ENCODE measurements at regions not wholly inside any gene's neighbourhood (a gene's known extent, or its start where the extent isn't known, plus 50 kb on each side); places are given as distances from the start of the nearest gene placed in this dataset.

- no peak for TF ChIP-seq CTCF (conservative IDR thresholded peaks at IDR 0.05; ENCODE audit: low read depth, low read length)
- H3K4me3 ChIP-seq (ENCODE audit: low read depth, low read length): no peak overlapping the region
- no peak for DNase-seq (ENCODE audit: low read depth)
Observed at GRCh38 chr9:28318515-28318914, 745.2 kb upstream of the C9orf72 start.

- DNase-seq (ENCODE audit: low read depth): no peak
- TF ChIP-seq CTCF (conservative IDR thresholded peaks at IDR 0.05; ENCODE audit: low read depth, low read length): no peak
Observed at GRCh38 chr9:28319981-28320380, 746.7 kb upstream of the C9orf72 start.

GRCh38 chr9:28320616-28321015 lies 747.3 kb upstream of the C9orf72 start:
- no peak overlapping the region for H3K4me3 ChIP-seq (ENCODE audit: low read depth, low read length)
- DNase-seq (ENCODE audit: low read depth): no peak
- no peak for TF ChIP-seq CTCF (conservative IDR thresholded peaks at IDR 0.05; ENCODE audit: low read depth, low read length)

More at GRCh38 chr9:28319981-28320380, 746.7 kb upstream of the C9orf72 start:
- H3K4me3 ChIP-seq (ENCODE audit: low read depth, low read length): no peak overlapping the region

GRCh38 chr9:28329323-28329722 lies 756.0 kb upstream of the C9orf72 start:
- DNase-seq (ENCODE audit: low read depth): no peak
- TF ChIP-seq CTCF (conservative IDR thresholded peaks at IDR 0.05; ENCODE audit: low read depth, low read length): no peak

GRCh38 chr9:28332648-28333047 lies 759.4 kb upstream of the C9orf72 start:
- no peak overlapping the region for H3K4me3 ChIP-seq (ENCODE audit: low read depth, low read length)
- DNase-seq (ENCODE audit: low read depth): no peak
- no peak for TF ChIP-seq CTCF (conservative IDR thresholded peaks at IDR 0.05; ENCODE audit: low read depth, low read length)

More at GRCh38 chr9:28329323-28329722, 756.0 kb upstream of the C9orf72 start:
- H3K4me3 ChIP-seq (ENCODE audit: low read depth, low read length): no peak overlapping the region

GRCh38 chr9:28341913-28342312 lies 768.6 kb upstream of the C9orf72 start:
- no peak for TF ChIP-seq CTCF (conservative IDR thresholded peaks at IDR 0.05; ENCODE audit: low read depth, low read length)
- no peak for DNase-seq (ENCODE audit: low read depth)
- H3K4me3 ChIP-seq (ENCODE audit: low read depth, low read length): no peak overlapping the region

GRCh38 chr9:28342815-28343338 lies 769.6 kb upstream of the C9orf72 start:
- no peak for DNase-seq (ENCODE audit: low read depth)
- no peak for TF ChIP-seq CTCF (conservative IDR thresholded peaks at IDR 0.05; ENCODE audit: low read depth, low read length)
- no peak overlapping the region for H3K4me3 ChIP-seq (ENCODE audit: low read depth, low read length)

Data from choroid plexus epithelial cell (primary cell).